Activated CD8-positive, alpha-beta memory T cell treated with anti-CD3 and anti-CD28 coated beads for 36 hours (primary cell): ENCODE measurements at regions not wholly inside any gene's neighbourhood (a gene's known extent, or its start where the extent isn't known, plus 50 kb on each side); places are given as distances from the start of the nearest gene placed in this dataset.

Experiments used
- CTCF ChIA-PET: fragments of 350-600 bp; sonication (Branson Sonifier 250); formaldehyde crosslinking; loops from one replicate; lab custom pipeline; 2021; ENCODE audit warnings: antibody characterized with exemption; lab: Charles Lee
- POLR2A ChIA-PET: fragments of 350-600 bp; sonication (Branson Sonifier 250); formaldehyde crosslinking; loops from one replicate; lab custom pipeline; 2021; ENCODE audit warnings: antibody characterized with exemption; lab: Charles Lee

DNA sequence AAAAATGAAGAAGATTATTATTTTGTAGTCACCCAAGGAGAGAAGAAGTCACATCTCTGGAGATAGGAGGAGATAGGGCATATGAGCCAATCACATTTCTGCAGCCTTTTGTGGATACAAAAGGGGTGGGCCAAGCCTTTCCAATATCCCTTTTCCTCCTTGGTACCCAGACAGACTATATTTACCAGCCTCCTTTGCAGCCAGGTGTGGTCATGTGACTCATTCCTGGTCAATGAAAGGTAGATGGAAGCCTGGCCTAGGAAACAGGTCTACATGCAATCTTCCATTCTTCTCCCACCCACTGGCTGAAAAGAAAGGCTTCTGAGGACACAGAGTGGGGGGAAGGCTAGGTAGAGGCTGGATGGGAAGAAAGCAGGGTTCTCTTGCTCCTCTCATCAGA, 58.1 kb upstream of the ERG start:
- ChIA-PET POLR2A (no interaction called here), CTCF (no interaction called here)

DNA sequence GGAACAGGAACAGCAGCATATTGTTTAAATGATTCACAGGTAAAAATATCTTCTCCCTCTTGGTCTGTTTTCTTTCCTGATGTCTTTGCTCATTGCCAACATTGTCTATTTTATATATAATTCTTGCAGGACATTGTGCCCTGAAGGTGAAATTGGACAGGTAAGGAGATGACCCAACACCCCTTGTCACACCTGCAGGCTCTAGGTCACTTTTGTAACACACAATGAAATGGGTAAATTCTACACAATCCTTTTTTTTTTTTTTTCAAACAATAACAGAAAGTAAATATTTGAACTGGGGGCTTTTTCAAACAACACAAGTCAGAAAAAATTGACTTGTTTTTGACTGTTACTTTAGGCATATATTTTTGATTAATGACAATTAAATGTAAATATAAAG, 62.9 kb upstream of the ERG start:
- ChIA-PET POLR2A (no interaction called here), CTCF (no interaction called here)

DNA sequence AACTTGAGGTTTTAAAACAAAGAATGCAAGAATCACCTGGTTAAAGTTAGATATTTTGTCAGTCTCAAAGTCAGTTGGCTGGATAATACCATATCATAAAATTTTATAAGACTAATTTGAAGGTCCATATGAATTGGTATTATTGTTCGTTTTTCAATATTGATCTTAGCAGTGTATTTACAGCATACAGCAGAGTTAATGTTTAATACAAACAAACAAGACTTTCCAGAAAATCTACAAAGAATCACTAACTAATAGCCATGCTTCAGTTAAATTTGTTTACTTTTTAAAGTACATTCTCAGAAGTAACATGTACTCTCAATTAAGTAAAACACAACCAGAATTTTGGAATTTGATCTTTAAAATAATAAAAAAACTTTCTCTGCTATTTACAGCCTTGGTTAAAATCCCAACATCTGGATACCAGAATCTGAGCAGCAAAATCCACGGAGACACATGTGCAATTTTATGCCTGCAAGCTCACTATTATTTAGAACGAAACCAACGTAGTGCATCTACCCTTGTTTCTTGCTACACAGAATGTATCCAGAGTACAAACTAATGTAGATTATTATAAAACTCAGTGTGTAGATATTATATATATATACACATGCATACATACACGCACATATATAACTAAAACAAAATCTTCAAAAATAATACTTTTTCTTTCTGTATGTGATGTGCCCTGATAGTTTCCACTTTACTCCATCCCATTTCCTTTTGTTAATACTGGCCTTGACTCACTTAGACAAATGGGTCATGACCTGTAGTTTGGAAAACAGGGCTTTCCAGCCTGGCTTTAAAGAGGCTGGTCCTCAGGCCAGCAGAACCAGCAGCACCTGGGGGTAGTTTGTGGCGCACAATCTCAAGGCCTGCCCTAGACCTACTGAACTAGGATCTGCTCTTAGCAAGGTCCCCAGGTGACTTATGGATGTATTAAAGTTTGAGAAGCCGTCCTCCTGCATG, 63.6 kb upstream of the ERG start:
- CTCF ChIA-PET, result no interaction called here
- POLR2A ChIA-PET, result no interaction called here

DNA sequence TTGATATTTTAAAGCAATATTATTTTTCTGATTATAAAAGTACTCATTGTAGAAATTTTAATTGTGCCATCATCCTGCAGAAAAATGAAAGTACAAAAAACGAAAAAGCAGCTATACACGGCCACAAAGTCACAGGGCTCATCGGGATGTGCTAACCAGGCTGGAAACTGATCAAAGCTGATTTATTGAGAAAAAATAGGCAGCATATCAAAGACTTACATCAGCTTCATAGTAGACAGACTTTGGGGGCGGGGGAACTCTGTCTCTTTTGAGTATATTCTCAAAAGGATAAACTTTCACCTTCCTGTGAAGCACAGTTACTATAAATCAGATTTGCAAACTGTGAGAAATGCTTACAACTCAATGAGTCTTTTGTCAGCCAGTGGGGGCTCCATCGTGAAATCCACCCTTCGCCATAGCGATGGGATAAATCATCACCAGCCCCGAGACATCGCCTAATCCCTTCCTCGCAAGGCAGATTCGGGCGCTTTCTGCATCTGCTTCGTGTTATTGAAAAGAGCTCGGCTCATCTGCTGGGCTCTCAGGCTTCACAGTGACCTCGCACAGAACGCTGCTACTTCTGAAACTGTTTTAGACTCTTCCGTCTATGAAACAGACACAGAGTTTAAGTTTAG, 69.2 kb upstream of the ERG start:
- ChIA-PET POLR2A (no interaction called here), CTCF (no interaction called here)

DNA sequence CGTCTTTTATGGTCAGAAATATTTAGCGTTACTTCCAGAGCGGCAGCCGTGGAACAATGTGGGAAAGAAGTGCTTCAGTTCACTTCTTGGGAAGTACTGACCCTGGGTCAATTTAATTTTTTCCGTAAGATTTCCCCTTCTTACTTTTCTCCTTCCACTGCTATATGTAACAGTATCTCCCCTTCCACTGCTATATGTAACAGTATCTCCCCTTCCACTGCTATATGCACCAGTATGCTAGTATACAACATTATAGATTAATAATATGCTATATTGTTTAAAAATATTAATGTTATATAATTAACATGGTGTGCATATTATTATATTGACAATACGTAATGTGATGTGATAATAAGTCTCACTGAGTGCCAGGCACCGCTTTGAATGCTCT, 69.7 kb upstream of the ERG start:
- ChIA-PET CTCF (no interaction called here), POLR2A (no interaction called here)

DNA sequence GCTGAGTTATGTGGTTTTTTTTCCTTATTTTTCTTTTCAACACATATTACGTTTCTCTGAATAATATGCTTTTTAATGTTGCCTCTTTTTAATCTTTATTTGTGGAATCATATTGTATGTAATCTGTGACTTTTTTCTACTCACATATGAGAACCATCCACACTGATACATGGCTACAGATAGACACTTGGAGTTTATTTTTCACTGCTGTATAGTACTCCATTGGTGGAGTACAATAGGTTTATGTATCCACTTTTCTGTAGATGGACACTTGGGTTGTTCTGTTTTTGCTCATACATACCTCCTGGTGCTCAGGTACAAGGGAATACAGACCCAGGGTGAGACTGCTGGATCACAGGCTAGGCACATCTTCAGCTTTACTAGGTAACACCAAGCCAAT, 71.5 kb upstream of the ERG start:
- ChIA-PET POLR2A (no interaction called here), CTCF (no interaction called here)

DNA sequence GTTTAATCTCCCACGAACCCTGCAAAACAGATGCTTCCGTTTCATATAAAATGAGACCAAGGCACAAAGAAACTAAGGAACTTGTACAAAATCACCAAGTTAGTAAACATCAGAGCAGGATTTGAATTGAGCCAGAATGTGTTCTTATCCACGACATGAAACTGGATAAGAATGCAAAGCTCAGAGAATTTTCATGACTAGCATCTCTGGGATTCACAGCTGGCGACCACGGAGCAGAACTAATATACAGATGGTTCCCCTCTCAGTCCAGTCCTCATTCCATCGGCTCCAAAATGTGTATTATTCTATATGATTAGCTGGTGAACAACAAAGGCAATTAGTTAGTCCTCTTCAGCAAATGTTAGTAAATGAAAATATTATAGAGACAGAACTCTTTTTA, 72.3 kb upstream of the ERG start:
- POLR2A ChIA-PET, result no interaction called here

DNA sequence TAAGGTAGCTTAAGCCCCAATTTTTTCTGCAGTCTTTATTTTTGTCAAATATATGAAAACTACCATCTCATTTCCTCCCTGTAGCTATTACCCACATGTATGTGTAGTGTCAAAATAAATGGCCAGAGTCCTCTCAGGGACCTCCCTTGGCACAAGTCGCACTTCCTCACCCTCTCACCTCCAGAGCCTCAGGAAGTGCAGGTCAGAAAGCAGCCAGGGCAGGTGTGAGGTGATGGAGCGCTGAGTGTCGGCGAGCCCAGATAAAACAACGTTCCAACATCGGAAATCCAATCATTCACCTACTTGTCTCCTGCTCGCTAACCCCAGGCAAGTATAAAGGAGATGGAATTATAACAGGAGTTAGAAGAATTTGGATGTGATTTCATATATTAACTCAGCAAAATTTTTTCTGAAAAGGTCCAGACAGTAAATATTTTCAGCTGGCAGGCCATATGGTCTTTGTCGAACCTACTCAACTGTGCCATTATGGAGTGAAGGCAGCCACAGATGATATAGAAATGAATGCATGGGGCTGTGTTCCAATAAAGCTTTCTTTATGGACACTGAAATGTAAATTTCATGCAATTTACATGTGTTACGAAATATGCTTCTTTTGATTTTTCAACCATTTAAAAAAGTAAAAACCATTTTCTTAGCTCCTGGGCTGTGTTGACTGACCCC, 76.8 kb upstream of the ERG start:
- ChIA-PET POLR2A (no interaction called here), CTCF (no interaction called here)

More for the DNA sequence above, 72.3 kb upstream of the ERG start:
- CTCF ChIA-PET, result no interaction called here

DNA sequence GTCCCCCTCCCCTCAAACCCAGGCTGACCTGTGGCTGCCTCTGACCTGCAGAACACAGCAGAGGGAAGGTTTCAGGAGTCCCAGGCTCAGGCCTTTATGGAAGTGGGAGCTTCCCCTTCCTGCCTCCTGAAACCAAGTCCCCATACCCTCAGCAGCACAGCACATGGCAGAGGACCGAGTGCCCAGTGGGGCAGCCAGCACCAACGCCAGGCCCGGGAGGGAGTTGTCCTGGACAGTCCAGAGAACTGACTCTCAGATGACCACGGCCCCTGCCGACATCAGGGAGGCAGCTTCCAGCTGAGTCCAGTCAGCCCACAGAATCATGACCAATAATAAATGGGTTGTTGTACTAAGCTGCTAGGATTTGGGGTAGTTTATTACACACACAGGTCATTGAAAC, 79.6 kb upstream of the ERG start:
- ChIA-PET POLR2A (no interaction called here), CTCF (no interaction called here)

DNA sequence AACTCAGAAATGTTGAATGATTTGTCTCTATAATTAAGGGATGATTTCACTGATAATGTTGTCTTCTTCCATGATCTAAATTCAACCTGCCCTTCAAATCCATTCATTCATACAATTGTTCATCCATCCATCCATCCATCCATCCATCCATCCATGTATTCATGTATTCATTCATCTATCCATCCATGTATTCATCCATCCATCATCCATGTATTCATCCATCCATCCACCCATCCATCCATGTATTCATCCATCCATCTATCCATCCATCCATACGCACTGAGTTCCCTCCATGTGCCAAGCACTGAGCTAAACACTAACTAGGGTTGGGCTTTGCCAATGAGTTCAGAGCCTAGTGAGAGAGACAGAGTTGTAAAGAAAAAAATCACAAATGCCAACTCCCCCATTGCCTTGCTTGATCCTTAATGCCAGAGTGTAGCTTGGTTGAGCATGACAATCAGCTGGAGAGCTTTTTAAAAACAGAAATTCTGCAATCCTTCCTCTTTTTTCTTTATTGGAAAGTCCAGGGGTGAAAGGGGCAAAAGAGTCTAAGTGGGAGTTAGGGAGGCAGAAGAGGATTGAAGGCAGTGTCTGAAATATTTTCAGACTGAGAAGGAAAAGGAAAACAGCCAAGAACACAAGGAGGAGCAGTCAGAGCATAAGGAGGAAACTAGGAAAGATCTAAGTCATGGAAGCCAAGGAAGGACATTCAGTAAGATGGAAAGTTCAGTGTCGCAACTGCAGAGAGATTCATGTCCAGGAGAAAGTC, 92.4 kb upstream of the ERG start:
- ChIA-PET CTCF (no interaction called here), POLR2A (no interaction called here)

DNA sequence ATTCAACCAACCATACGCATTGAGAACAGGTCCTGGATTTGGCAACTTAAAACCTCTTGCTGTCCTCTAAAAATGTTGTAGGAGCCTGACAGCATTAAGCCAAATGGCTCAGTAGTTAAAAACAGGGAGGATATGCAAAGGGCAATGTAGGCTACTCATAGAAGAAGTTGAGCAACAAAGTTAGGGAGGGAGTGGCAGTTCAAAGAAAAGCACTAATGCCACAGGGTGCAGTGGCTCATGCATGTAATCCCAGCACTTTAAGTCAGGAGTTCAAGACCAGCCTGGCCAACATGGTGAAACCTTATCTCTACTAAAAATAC, 92.9 kb upstream of the ERG start:
- ChIA-PET POLR2A (no interaction called here), CTCF (no interaction called here)

DNA sequence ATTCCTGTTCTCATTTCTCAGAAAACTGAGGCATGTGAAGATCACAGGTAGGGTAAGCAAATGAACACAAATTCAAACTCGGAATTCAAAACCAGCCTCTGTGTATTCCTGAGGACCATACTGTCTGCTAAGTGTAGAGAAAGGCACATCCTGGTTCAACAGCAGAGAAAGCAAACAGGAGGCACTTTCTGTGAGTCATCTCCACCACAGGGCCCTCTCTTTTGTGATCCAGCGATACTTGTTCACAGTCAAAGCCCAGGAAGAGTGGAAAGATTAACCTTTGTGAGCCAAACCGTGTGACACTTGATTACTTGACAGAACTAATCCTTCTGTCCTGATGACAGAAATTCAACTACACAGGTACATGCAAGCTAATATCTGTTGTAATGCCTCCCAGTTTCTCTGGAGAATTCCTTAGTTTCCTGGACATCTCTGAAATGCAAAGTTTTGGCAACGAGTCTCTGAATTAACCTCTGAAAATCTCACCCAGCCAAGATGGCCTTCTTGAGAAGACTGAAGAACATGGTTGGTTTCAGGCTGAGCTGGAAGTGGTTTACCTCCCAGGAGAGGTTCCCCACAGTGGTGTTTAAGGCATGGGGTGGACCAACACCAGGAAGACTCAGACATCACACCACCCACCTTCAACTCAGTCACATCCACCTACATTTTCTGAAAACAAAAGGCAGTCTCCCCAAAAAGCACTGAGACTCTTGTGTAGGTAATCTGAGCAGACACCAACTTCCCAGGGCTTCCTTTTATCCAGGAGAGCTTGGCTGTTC, 98.2 kb upstream of the ERG start:
- CTCF ChIA-PET, result no interaction called here
- POLR2A ChIA-PET, result no interaction called here

DNA sequence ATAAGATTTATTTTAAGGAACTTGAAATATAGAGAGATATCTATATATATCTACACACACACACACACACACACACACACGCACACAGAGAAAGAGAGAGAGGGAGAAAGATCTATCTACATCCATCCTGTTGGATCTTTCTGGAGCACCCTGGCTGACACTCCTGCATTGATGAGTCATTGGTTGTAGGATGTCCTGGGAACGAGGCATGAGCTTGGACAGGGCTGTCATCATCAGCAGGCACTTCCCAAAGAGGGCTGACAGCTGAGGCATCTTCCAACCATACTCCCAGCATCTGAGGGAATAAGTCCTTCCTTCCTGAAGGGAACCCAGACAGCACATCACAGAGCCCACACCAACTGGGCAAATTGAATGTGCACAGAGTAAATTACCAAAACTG, 99.1 kb upstream of the ERG start:
- ChIA-PET CTCF (no interaction called here), POLR2A (no interaction called here)

DNA sequence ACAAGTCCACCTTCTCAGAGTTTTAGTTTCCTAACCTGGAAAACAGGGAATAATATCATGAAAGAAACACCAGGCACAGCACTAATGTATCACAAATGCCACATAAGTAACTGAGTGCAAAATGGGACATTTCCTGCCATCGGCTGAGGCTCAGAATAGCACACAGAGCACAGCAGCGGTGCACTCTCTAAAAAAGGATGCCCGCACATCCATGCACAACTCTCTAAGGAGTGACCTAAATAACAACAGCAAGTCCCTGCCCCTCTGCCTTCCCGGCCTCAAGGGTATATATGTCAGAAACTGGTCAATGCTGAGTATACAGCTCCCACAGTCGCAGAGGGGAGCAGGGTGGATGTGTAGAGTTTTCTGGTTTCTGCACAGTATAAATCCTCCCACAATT, 100.1 kb upstream of the ERG start:
- POLR2A ChIA-PET, result no interaction called here

DNA sequence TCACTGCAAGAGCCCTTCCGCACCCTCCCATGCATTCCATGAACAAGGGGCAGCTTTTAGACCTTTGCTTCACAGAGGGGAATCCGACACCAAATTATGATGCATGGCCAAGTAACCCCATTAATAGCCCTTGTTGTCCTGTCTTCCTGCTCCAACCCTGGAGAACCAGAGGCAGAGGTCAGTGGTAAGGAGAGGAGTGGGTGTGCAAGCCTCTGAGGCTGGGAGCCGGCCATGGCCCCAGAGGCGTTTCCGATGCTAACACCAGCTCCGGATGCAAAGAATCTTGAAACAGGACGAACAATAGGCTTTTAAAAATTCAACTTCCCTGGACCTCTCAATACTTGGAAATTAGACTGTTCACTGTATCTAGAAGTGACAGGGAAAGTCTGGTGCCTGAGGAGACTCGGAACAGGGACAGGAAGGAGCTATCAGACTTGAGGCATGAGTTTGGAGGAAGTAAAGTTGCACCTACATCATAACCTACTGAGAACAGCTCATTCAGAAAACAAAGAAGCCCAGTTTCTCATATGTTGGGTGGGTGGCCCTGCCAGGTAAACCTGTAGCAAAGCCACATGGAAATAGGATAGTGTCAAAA, 101.2 kb upstream of the ERG start:
- ChIA-PET CTCF (no interaction called here), POLR2A (no interaction called here)

More for the DNA sequence above, 100.1 kb upstream of the ERG start:
- CTCF ChIA-PET, result no interaction called here

DNA sequence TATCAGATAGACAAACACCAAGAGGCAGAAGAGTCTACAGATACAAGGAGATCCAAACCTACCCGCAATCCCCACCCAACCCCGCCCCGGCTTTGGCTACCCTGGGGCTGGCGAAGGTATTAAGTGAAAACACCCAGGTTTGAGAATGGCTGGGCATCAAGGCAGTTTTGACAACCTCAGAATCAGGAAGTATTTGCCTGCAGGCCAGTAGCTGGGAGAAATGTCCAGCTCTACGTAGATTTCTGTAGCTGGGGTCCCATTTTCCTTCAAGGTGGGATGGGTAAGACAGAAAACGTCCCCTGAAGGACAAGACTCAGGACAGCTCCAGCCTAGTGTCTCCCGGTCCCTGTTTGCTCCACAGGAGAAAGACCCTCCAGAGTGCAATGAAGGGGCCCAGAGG, 101.8 kb upstream of the ERG start:
- ChIA-PET CTCF (no interaction called here), POLR2A (no interaction called here)

DNA sequence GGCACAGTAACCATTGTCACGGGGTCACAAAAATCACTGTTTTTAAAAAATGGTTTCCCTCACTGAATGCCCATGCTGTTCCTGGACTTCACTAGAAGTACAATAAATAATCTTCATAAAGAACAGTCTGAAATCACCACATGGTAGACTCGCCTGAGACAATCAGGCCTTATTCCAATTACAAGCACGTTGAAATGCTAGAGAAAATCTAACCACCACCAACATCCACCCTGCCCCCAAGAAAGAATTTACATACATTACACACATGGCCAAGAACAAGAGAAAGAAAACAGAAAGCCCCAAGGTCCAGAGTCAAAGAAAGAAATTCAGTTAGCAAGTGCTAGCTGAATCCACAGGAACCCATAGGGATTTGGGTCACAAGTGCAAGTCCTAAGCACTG, 107.0 kb upstream of the ERG start:
- CTCF ChIA-PET, result no interaction called here
- POLR2A ChIA-PET, result no interaction called here

DNA sequence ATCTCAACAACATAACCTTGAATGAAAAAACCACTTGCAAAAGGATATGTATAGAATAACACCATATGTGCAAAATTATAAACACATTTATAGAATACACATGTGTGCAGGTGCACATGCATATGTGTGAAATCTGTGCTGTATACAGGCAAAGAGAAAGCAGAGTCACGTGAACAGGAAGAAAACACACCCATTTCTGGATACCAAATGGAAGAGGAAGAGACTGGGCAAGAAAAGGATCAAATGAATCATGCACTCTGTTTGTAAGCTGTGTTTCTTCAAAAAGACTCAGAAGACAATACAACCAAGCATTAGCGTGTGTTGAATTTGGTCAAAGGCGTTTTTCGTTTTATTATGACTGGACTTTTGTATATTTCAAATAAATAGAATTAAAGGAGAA, 111.3 kb upstream of the ERG start:
- ChIA-PET POLR2A (no interaction called here), CTCF (no interaction called here)

DNA sequence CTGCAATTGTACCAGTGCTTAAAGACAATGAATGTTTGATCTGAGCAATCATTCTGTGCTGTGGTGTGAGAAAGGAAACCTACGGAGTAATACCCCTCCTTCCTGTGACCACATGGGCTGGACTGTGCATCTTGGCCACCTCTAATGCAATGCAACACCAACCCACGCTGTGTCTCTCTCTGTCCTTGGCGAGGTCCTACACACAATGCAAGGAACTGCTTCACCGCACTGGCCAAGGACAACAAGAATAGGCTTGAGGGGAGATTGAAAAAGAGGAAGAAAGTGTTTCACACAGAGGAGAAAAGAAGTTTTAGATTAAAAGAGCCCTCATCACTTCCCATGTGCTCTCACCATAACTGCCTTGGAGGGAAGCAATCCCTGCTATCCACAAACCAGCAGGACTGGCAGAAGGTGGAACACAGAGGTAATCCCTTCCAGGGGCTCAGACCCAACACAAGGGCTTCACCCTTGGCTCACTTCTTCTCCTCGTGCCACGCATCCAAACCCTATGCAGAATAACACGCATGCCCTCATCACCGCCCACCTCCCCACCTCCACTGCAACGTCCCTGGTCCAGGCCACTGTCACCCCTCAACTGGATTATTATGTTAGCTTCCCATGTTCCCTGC, 112.5 kb upstream of the ERG start:
- CTCF ChIA-PET, result no interaction called here
- POLR2A ChIA-PET, result no interaction called here
